ENCODE measurements at regions not wholly inside any gene's neighbourhood (a gene's known extent, or its start where the extent isn't known, plus 50 kb on each side); places are given as distances from the start of the nearest gene placed in this dataset.

DNA sequence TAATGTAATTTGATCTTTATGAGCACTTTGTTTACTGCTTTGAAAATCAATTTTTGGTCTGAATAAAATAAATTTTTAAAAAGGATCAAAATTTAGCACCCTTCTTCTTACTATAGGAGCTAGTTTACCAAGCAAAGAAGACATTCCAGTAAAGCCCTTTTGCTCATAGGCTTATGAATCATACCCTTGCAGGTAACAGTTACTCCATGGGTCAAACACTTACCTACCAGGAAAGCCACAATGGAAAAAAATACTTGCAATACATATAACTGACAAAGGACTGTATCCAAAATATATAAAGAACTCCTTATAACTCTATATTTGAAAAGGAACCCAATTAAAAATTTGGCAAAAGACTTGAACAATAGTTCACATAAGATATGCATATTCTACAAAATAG, 66.6 kb downstream of the SHOC1 start:
- TF ChIP-seq EZH2phosphoT487 (IDR thresholded peaks at IDR 0.05; ENCODE audit: low read depth, severe bottlenecking, unreplicated experiment) (no peak), CTCF (IDR thresholded peaks at IDR 0.05; ENCODE audit: poor library complexity) (no peak), EZH2 (IDR thresholded peaks at IDR 0.05; ENCODE audit: borderline replicate concordance) (no peak)
